C4-2B (cell line): ENCODE measurements at regions not wholly inside any gene's neighbourhood (a gene's known extent, or its start where the extent isn't known, plus 50 kb on each side); places are given as distances from the start of the nearest gene placed in this dataset.

Experiments
- H3K27ac ChIP-seq: fragments of 450-650 bp; 2 replicates; pipeline ENCODE4 v1.5.1; 2017
- ZFX ChIP-seq: fragments of 450-650 bp; IDR thresholded peaks from 2 replicates; pipeline ENCODE4 v1.6.1; 2017
- TF ChIP-seq, protein P1 (sequence below): fragments of 450-650 bp; conservative IDR thresholded peaks from 2 replicates; pipeline ENCODE4 v1.5.1; 2017; ENCODE audit warnings: mild to moderate bottlenecking

DNA sequence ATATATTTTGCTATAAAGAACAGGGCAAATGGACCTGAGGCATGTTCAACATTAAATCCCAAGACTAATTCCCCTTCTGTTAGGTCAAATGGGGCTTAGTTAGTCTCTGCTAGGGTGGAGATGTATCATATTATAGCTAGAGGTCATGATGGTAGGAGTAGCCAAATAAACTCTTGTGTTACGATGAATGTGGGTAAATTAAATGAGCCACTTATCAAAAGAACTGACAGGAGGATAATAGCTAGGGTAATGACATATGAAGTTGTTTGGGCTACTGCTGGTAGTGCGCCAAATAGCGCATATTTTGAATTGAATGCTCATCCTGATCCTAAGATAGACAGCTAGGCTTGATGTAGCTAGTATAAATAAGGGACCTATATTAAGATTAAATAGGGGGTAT is 445.0 kb downstream of the GXYLT1 start:
- H3K27ac ChIP-seq, result no peak overlapping the region
- TF ChIP-seq, protein P1, sequence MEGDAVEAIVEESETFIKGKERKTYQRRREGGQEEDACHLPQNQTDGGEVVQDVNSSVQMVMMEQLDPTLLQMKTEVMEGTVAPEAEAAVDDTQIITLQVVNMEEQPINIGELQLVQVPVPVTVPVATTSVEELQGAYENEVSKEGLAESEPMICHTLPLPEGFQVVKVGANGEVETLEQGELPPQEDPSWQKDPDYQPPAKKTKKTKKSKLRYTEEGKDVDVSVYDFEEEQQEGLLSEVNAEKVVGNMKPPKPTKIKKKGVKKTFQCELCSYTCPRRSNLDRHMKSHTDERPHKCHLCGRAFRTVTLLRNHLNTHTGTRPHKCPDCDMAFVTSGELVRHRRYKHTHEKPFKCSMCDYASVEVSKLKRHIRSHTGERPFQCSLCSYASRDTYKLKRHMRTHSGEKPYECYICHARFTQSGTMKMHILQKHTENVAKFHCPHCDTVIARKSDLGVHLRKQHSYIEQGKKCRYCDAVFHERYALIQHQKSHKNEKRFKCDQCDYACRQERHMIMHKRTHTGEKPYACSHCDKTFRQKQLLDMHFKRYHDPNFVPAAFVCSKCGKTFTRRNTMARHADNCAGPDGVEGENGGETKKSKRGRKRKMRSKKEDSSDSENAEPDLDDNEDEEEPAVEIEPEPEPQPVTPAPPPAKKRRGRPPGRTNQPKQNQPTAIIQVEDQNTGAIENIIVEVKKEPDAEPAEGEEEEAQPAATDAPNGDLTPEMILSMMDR, result no peak
- TF ChIP-seq ZFX, result no peak

DNA sequence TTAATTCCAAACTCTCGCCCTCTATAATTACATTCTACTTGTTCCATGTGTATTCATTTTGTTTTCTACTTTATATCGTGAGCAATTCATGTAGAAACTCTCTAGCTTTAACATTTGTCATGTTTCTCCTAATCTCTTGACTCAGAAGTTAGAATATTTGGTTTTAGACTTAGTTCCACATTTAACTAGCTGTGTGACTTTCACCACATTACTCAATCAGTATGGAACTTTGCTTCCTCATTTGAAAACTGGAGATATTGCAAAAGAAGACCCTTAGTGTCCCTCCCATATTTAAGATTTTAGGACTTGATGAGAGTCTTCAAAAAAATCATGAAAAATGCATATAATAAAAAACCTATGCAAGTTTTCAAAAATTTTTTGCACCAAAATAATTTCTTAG is 447.5 kb downstream of the GXYLT1 start:
- H3K27ac ChIP-seq, result no peak overlapping the region
- TF ChIP-seq, protein P1, result no peak
- no peak for TF ChIP-seq ZFX

DNA sequence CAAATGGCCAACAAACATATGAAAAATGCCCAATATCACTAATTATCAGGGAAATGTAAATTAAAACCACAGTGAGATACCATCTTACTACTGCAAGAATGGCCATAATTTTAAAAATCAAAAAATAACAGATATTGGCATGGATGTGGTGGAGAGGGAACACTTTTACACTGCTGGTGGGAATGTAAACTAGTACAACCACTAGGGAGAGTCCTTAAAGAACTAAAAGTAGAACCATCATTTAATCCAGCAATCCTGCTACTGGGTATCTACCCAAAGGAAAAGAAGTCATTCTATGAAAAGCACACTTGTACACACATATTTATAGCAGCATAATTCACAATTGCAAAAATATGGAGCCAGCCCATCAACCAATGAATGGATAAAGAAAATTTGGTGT is 459.7 kb downstream of the GXYLT1 start:
- TF ChIP-seq, protein P1, result no peak
- TF ChIP-seq ZFX, result no peak
- no peak overlapping the region for H3K27ac ChIP-seq

DNA sequence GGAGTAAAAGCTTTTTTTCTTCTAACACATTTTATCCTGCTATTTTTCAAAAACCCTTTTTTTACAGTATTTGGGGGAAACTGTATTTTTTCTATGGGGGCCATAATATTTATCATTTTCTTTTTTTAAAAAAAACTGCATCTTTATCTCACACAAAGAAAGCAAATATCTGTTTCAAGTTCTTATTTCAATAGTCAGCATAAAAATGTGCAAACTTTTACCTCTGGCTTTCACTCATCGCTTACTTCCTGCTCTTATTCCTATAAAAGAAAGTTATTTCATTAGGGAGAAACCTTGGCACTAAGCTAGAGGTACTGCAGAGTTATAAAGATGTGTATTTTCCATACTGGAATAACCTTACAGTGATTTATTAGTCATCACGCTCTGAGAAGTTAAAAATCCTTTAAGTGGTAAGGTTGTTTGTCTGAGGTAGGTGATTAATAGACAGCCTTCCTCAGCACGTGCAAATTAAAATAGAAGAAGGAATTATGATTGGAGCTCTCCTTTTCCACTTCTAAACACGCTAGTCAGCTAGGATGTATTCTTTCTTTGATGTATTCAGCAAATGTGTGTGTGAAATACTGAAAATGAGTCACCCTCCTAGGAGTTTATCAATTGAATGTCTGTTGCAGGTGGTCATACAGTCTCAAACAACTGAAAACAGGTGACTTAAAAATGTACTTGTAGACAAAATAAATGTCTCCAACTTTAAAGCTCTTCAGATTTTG is 461.0 kb downstream of the GXYLT1 start:
- no peak overlapping the region for H3K27ac ChIP-seq
- TF ChIP-seq ZFX, result no peak
- TF ChIP-seq, protein P1, result no peak

DNA sequence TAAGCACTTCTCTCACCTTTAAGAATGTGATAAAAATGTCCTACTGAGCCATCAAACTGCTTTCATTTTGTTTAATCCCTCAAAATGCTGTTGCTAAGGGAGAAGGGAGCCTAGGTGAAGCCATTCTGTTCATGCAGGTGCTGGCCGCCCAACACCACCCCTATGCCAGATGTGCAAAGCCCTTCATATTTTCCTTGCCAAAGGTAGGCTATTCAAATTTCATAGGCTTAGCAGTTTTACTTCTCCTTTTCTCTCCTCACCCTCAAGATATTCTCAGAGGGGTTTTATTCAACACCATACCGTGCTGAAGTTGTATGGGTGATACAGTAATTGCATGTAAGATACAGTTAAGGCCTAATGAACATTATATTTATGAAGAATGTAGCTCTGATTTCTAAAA is 461.7 kb downstream of the GXYLT1 start:
- no peak for TF ChIP-seq ZFX
- TF ChIP-seq, protein P1, result no peak

DNA sequence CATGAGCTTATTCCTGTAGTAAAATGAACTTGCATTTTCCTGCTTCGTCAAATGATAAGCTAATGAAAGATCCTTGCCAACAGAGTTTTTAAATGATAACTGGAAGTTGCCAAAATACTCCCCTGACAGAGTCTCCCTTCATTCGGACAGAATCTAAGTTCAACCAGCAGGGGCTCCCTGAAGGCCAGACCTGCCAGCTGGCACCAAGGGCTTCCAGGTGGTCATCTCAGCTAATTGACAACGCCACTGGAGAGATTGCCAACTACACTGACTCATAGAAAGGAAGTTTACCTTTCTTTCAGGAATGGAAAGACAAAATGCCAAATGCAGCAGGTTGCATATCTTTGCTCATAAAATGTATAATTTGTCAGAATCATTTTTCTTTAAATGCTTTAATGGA is 462.8 kb downstream of the GXYLT1 start:
- no peak overlapping the region for H3K27ac ChIP-seq
- TF ChIP-seq, protein P1, result no peak; the same call in 1 of the 2 replicates
- TF ChIP-seq ZFX, result no peak

More for the DNA sequence above, 461.7 kb downstream of the GXYLT1 start:
- H3K27ac ChIP-seq, result no peak overlapping the region

DNA sequence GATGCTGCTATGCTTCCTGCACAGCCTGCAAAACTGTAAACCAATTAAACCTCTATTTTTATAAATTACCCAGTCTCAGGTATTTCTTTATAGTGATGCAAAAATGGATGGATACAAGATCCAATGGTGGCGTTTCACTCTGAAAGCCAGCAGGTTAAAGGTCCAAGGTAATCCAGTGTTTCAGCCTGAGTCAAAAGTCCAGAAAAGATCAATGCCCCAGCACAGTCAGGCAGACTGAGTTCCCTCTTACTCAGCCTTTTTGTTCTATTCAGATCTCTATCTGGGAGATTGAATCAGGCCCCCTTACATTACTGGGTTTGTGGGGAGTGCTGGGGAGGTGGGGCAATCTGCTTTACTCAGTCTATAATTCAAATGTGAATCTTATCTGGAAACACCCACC is 464.5 kb downstream of the GXYLT1 start:
- no peak for TF ChIP-seq ZFX
- TF ChIP-seq, protein P1, result no peak
- H3K27ac ChIP-seq, result no peak overlapping the region
